ENCODE measurements at regions not wholly inside any gene's neighbourhood (a gene's known extent, or its start where the extent isn't known, plus 50 kb on each side); places are given as distances from the start of the nearest gene placed in this dataset.

GRCh38 chr9:93900436-93900819 lies 54.7 kb downstream of the BARX1 start:
- TF ChIP-seq, protein P1, sequence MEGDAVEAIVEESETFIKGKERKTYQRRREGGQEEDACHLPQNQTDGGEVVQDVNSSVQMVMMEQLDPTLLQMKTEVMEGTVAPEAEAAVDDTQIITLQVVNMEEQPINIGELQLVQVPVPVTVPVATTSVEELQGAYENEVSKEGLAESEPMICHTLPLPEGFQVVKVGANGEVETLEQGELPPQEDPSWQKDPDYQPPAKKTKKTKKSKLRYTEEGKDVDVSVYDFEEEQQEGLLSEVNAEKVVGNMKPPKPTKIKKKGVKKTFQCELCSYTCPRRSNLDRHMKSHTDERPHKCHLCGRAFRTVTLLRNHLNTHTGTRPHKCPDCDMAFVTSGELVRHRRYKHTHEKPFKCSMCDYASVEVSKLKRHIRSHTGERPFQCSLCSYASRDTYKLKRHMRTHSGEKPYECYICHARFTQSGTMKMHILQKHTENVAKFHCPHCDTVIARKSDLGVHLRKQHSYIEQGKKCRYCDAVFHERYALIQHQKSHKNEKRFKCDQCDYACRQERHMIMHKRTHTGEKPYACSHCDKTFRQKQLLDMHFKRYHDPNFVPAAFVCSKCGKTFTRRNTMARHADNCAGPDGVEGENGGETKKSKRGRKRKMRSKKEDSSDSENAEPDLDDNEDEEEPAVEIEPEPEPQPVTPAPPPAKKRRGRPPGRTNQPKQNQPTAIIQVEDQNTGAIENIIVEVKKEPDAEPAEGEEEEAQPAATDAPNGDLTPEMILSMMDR (IDR thresholded peaks at IDR 0.05): no peak
- TF ChIP-seq POLR2A (IDR thresholded peaks at IDR 0.05): no peak

Data from body of pancreas (tissue), 4 donors.